ENCODE measurements at regions not wholly inside any gene's neighbourhood (a gene's known extent, or its start where the extent isn't known, plus 50 kb on each side); places are given as distances from the start of the nearest gene placed in this dataset.

GRCh38 chr18:47528343-47528742 lies 276.9 kb upstream of the SKOR2 start:
- intact Hi-C loops (cut with micrococcal nuclease; ENCODE audit: unreplicated experiment): loop anchor here (10.0 kb wide), 1 partner anchor 56 kb away; no protein-coding TSS in a partner anchor
- TF ChIP-seq CTCF (conservative IDR thresholded peaks at IDR 0.05; ENCODE audit: low read length) (no peak), EZH2phosphoT487 (IDR thresholded peaks at IDR 0.05; ENCODE audit: borderline replicate concordance, low read depth, low read length) (no peak)
- no peak overlapping the region for H3K4me3 ChIP-seq (ENCODE audit: low read depth, low read length, poor library complexity, severe bottlenecking)
- H3K36me3 ChIP-seq (ENCODE audit: insufficient read depth, low read length): no peaks in the 10 kb centered on the region
- ChIA-PET CTCF (ENCODE audit: unreplicated experiment) (no interaction called here), POLR2A (no interaction called here)
- H2AFZ ChIP-seq (ENCODE audit: low read length): no peak overlapping the region
- no peaks in the 10 kb centered on the region for H3K9me3 ChIP-seq (ENCODE audit: low read length)
- no peak overlapping the region for H3K27ac ChIP-seq (ENCODE audit: low read depth, low read length, poor library complexity, severe bottlenecking)
- H4K20me1 ChIP-seq (ENCODE audit: insufficient read depth, low read length): no peaks in the 10 kb centered on the region
- H3K4me1 ChIP-seq (ENCODE audit: insufficient read depth, low read length, poor library complexity, severe bottlenecking): no peaks in the 10 kb centered on the region
- no peaks in the 10 kb centered on the region for H3K79me2 ChIP-seq (ENCODE audit: insufficient read depth, low read depth, low read length)
- no TSS peak for BruUV-seq (replicated peaks)
- DNase-seq (ENCODE audit: low spot score): no peak
- H3K4me2 ChIP-seq (ENCODE audit: low read length): no peak overlapping the region
- no peaks in the 10 kb centered on the region for H3K9me2 ChIP-seq (ENCODE audit: insufficient read depth, low read length)

GRCh38 chr18:47526147-47526546 lies 274.7 kb upstream of the SKOR2 start:
- no peak for DNase-seq (ENCODE audit: low spot score)
- no peaks in the 10 kb centered on the region for H4K20me1 ChIP-seq (ENCODE audit: insufficient read depth, low read length)
- no peaks in the 10 kb centered on the region for H3K4me1 ChIP-seq (ENCODE audit: insufficient read depth, low read length, poor library complexity, severe bottlenecking)
- H2AFZ ChIP-seq (ENCODE audit: low read length): no peak overlapping the region
- H3K27ac ChIP-seq (ENCODE audit: low read depth, low read length, poor library complexity, severe bottlenecking): no peak overlapping the region
- ChIA-PET CTCF (ENCODE audit: unreplicated experiment) (no interaction called here), POLR2A (no interaction called here)
- H3K9me3 ChIP-seq (ENCODE audit: low read length): no peaks in the 10 kb centered on the region
- no peak overlapping the region for H3K4me3 ChIP-seq (ENCODE audit: low read depth, low read length, poor library complexity, severe bottlenecking)
- no peaks in the 10 kb centered on the region for H3K9me2 ChIP-seq (ENCODE audit: insufficient read depth, low read length)
- H3K36me3 ChIP-seq (ENCODE audit: insufficient read depth, low read length): no peaks in the 10 kb centered on the region
- TF ChIP-seq CTCF (conservative IDR thresholded peaks at IDR 0.05; ENCODE audit: low read length) (no peak), EZH2phosphoT487 (IDR thresholded peaks at IDR 0.05; ENCODE audit: borderline replicate concordance, low read depth, low read length) (no peak)
- BruUV-seq (replicated peaks): no TSS peak
- no peaks in the 10 kb centered on the region for H3K79me2 ChIP-seq (ENCODE audit: insufficient read depth, low read depth, low read length)
- no peak overlapping the region for H3K4me2 ChIP-seq (ENCODE audit: low read length)
- intact Hi-C loops (cut with micrococcal nuclease; ENCODE audit: unreplicated experiment): loop anchor here (10.0 kb wide), 1 partner anchor 59 kb away; no protein-coding TSS in a partner anchor

- Histone ChIP-seq H3K79me2 (ENCODE audit: insufficient read depth, low read depth, low read length) (no peaks in the 10 kb centered on the region), H4K20me1 (ENCODE audit: insufficient read depth, low read length) (no peaks in the 10 kb centered on the region), H3K36me3 (ENCODE audit: insufficient read depth, low read length) (no peaks in the 10 kb centered on the region), H3K27ac (ENCODE audit: low read depth, low read length, poor library complexity, severe bottlenecking) (no peak overlapping the region), H3K9me2 (ENCODE audit: insufficient read depth, low read length) (no peaks in the 10 kb centered on the region), H3K9me3 (ENCODE audit: low read length) (no peaks in the 10 kb centered on the region), H3K4me1 (ENCODE audit: insufficient read depth, low read length, poor library complexity, severe bottlenecking) (no peaks in the 10 kb centered on the region), H2AFZ (ENCODE audit: low read length) (no peak overlapping the region), H3K4me3 (ENCODE audit: low read depth, low read length, poor library complexity, severe bottlenecking) (no peak overlapping the region), H3K4me2 (ENCODE audit: low read length) (no peak overlapping the region)
- POLR2A ChIA-PET: no interaction called here
- no TSS peak for BruUV-seq (replicated peaks)
- DNase-seq (ENCODE audit: low spot score): no peak
- intact Hi-C loops (cut with micrococcal nuclease; ENCODE audit: unreplicated experiment): loop anchor here (10.0 kb wide), 1 partner anchor 62 kb away; no protein-coding TSS in a partner anchor
- CTCF ChIA-PET (ENCODE audit: unreplicated experiment): no interaction called here
- TF ChIP-seq CTCF (conservative IDR thresholded peaks at IDR 0.05; ENCODE audit: low read length) (no peak), EZH2phosphoT487 (IDR thresholded peaks at IDR 0.05; ENCODE audit: borderline replicate concordance, low read depth, low read length) (no peak)
Measured at GRCh38 chr18:47522359-47522758, 270.9 kb upstream of the SKOR2 start.
